GM21723 (cell line): ENCODE measurements at regions not wholly inside any gene's neighbourhood (a gene's known extent, or its start where the extent isn't known, plus 50 kb on each side); places are given as distances from the start of the nearest gene placed in this dataset.
"Not testable (repeated sequence)": the region's sequence is repeated elsewhere in the genome, so short reads cannot be mapped to it uniquely, and the experiment has no call there.

Experiments
- ATAC-seq: cut with Tn5 transposase; IDR thresholded peaks from one replicate; pipeline ENCODE4 v1.9.1; 2021; ENCODE audit warnings: mild to moderate bottlenecking, moderate library complexity; ENCODE audit not compliant: unreplicated experiment

- ATAC-seq = no peak
Observed at GRCh38 chr6:27747637-27748036, 164.6 kb downstream of the OR2B2 start.

GRCh38 chr6:27746860-27747259 lies 165.3 kb downstream of the OR2B2 start:
- not testable (repeated sequence) for ATAC-seq

GRCh38 chr6:27743787-27744186 lies 168.4 kb downstream of the OR2B2 start:
- no peak for ATAC-seq

GRCh38 chr6:27742833-27743573 lies 169.2 kb downstream of the OR2B2 start:
- no peak for ATAC-seq

DNA sequence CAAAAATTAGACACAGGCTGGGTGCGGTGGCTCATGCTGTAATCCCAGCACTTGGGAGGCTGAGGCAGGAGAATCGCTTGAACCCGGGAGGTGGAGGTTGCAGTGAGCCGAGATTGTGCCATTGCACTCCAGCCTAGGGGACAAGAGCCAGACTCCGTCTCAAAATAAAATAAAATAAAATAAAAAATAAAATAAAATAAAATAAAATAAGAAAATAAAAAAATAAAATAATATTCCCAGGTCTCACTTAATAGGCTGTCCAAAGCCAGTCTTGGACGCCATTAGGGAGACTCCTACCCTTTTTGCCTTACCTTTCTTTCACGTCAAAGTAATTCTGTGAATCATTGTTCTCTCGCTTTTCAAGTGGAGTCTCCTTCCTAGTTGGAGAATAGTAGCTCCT lies 172.3 kb downstream of the OR2B2 start:
- ATAC-seq = not testable (repeated sequence)

DNA sequence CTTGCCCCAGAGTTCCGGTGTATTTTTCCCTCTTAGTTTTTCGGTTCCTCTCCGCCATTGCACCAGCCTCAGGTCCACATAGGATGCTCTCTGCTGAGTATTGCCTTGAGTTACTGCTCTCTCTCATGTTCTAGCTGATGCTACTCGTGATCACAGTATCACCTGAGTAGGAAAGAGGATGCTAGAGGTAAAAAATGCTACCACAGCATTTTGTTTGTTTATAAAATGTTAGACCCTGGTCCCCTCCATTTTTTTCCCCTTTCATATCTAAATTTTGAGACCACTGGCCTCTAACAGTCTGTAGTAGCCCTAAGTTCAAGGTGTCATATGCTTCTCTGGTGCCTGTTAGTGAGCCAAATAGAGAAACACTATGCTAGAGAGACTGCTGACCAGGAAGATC lies 175.5 kb downstream of the OR2B2 start:
- no peak for ATAC-seq

DNA sequence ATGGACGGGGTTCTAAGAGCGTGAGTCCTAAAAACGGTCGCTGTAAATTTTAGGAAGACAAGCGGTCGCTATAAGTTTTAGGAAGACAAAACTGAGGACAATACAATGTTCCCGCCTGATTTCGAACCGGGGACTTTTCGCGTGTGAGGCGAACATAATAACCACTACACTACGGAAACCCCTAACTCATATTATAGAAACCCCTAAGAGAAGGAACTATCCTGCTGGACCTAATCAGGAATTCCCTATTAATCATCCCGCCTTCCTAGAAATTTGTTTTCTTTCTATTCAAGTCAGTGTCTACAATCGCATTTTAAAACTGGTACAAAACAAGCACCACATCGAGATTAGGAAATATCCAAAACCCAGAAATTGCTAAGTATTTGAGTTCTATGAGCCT lies 183.8 kb downstream of the OR2B2 start:
- ATAC-seq = no peak

- ATAC-seq = no peak
Observed at GRCh38 chr6:27726619-27727023, 185.6 kb downstream of the OR2B2 start.

GRCh38 chr6:27720607-27721580 lies 191.3 kb downstream of the OR2B2 start:
- ATAC-seq = no peak

DNA sequence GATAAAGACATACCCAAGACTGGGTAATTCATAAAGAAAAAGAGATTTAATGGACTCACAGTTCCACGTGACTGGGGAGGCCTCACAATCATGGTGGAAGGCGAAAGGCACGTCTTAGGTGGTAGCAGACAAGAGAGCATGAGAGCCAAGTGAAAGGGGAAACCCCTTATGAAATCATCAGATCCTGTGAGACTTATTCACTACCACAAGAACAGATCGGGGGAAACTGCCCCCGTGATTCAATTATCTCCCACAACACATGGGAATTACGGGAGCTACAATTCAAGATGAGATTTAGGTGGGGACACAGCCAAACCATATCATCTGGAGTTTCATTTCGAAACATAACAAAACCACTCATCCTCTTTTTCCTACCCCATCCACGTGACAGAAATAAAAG lies 193.2 kb downstream of the OR2B2 start:
- ATAC-seq = not testable (repeated sequence)

GRCh38 chr6:27706431-27706830 lies 205.8 kb downstream of the OR2B2 start:
- no peak for ATAC-seq

DNA sequence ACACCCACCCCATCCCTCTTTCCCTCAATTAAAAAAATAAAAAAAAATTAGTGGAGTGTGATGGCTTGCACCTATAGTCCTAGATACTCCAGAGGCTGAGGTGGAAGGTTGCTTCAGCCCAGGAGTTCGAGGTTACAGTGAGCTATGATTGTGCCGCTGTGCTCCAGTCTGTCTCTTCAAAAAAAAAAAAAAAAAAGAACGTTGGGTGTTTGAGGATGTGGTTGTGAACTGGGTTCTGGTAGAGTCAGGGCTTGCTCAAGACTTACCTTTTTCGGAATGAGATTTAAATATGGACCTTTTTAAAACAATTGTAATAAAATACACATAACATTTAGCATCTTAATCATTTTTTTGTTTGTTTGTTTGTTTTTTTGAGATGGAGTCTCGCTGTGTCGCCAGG lies 211.9 kb downstream of the OR2B2 start:
- ATAC-seq = no peak

GRCh38 chr6:27694547-27694874 lies 217.7 kb downstream of the OR2B2 start:
- ATAC-seq = no peak

GRCh38 chr6:27693766-27694546 lies 218.2 kb downstream of the OR2B2 start:
- ATAC-seq = peak; percentile 58

- not testable (repeated sequence) for ATAC-seq
Observed at GRCh38 chr6:27692133-27692532, 219.2 kb upstream of the ZNF184 start.

DNA sequence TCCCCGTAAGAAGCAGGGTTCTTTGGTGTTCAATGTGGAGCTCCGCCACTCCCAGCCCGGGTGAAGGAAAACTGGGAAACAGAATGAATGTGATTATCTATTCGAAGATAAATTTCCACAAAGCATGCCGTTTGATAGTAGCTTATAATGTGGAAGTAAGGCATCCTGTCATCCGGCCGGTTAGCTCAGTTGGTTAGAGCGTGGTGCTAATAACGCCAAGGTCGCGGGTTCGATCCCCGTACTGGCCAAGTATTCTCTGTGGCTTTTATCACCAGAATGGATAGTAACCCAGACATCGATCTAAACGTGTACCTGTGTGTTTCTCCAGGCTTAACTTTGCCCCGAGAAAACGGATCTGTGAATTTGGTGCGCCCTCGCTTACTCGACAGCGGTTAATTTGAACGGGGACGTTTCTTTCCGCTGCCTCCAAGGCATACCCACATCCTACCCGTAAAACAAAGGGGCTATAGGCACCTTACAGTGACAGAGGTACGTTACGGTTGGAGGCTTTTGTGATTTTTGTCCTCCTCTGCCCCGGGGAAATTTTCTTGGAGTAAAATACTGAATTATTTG lies 215.2 kb upstream of the ZNF184 start:
- ATAC-seq = peak; percentile 72

DNA sequence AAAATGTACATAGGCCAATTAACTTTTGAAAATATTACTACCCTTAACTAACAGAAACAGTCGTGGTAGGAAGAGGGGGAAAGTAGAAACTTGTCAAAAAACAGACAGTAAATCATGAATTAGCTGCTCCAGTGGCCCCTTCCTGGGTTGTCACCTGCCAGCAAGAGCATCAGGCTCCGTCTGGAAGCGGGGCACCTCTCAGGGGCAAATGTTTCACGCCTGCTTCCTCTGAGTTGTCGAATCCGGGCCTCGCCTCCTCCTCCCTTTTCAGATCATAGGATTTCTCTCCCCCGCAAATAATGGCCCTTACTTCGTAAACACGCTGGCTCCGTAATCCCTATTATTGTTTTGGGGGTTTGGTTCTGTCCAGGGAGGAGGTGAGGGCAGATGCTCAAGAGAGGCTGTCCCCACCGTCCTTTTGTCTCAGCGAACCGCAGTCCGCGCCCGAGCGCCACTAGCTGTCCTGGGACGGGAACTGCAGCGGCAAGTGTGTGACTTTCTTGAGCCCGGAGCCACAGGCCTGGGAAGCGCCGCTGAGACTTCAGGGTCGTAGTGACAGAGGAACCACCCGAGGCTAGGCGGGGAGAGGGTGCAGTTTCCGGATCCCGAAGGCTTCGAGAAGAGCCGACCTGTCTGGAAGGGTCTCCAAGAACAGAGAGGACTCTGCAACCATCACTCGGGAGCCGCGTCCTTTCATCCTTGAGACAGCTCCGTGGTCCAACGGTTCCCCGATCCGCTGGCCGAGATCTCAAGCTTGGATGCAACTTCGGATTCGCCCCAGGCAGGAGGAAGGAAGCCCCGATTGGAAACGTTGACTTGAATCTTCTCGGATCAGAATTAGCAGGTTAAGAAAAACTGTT lies 214.5 kb upstream of the ZNF184 start:
- peak; percentile 74 for ATAC-seq

GRCh38 chr6:27685279-27685678 lies 212.4 kb upstream of the ZNF184 start:
- no peak for ATAC-seq

GRCh38 chr6:27684264-27685211 lies 211.6 kb upstream of the ZNF184 start:
- ATAC-seq = no peak
